ENCODE measurements at regions not wholly inside any gene's neighbourhood (a gene's known extent, or its start where the extent isn't known, plus 50 kb on each side); places are given as distances from the start of the nearest gene placed in this dataset.

- H3K4me3 ChIP-seq: no peak overlapping the region
- H3K9me1 ChIP-seq (ENCODE audit: control insufficient read depth, insufficient read depth, low read length): no peaks in the 10 kb centered on the region
- no peak overlapping the region for H3K9ac ChIP-seq (ENCODE audit: insufficient read depth in 1 of 2, low read depth in 2 of 2, low read length in 2 of 2)
- ChIA-PET CTCF (ENCODE audit: low intra/inter-chr PET ratio) (no interaction called here), POLR2A (no interaction called here)
- FAIRE-seq (no peak), ATAC-seq (no peak), DNase-seq (ENCODE audit: extremely low read depth in 1 of 4, low spot score in 3 of 4) (no peak)
- H3K79me2 ChIP-seq (ENCODE audit: control insufficient read depth, insufficient read depth, low read length): no peaks in the 10 kb centered on the region
- no peaks in the 10 kb centered on the region for H4K20me1 ChIP-seq (replicated peaks; ENCODE audit: control insufficient read depth, insufficient read depth, low read length)
- no peak overlapping the region for H2AFZ ChIP-seq (ENCODE audit: low read depth, low read length)
- no peaks in the 10 kb centered on the region for H3K4me1 ChIP-seq (replicated peaks in 1 of 2; ENCODE audit: control insufficient read depth in 2 of 2, insufficient read depth in 2 of 2, low read length in 2 of 2)
- no peaks in the 10 kb centered on the region for H3K9me3 ChIP-seq (replicated peaks; ENCODE audit: control insufficient read depth, insufficient read depth, low read depth, low read length)
- intact Hi-C loops (cut with micrococcal nuclease) (no loop called here), in situ Hi-C loops (cut with MboI) (no loop called here)
- peaks cover 0 to 4% of the 10 kb centered on the region in 2 experiments; a peak in 1 of 5 replicates for H3K27me3 ChIP-seq (ENCODE audit: control insufficient read depth in 2 of 2, insufficient read depth in 2 of 2, low read length in 2 of 2)
- H3K4me2 ChIP-seq (ENCODE audit: insufficient read depth, low read length): no peak overlapping the region
- H3K27ac ChIP-seq (ENCODE audit: extremely low read depth, low read depth, low read length): no peak overlapping the region
- WGBS (ENCODE audit: insufficient coverage, low coverage, missing lambda C conversion rate): 2% methylated on average over 12 of the region's 12 CpGs
- H3K36me3 ChIP-seq (ENCODE audit: control insufficient read depth, insufficient read depth, low read length): no peaks in the 10 kb centered on the region
- BruUV-seq (replicated peaks): no TSS peak
- TF ChIP-seq SNIP1 (IDR thresholded peaks at IDR 0.05; ENCODE audit: low read depth) (no peak), OTX1 (CRISPR knock-in tag; IDR thresholded peaks at IDR 0.05) (no peak), FOXK1 (CRISPR knock-in tag; IDR thresholded peaks at IDR 0.05; ENCODE audit: borderline replicate concordance) (no peak), SNAPC5 (CRISPR knock-in tag; IDR thresholded peaks at IDR 0.05) (no peak), RUNX1 (IDR thresholded peaks at IDR 0.05; ENCODE audit: low read depth) (no peak), SFPQ (IDR thresholded peaks at IDR 0.05; ENCODE audit: low read depth, low read length) (no peak), NCOR1 (IDR thresholded peaks at IDR 0.05) (no peak), ZBTB43 (CRISPR knock-in tag; IDR thresholded peaks at IDR 0.05) (no peak), YY1 (IDR thresholded peaks at IDR 0.05; ENCODE audit: borderline replicate concordance in 1 of 3, control insufficient read depth in 1 of 3, extremely low read depth in 1 of 3, insufficient read depth in 3 of 3, insufficient read length in 1 of 3, insufficient replicate concordance in 2 of 3, low read depth in 1 of 3, low read length in 2 of 3) (no peak), E2F1 (CRISPR knock-in tag; IDR thresholded peaks at IDR 0.05) (no peak), HDAC3 (IDR thresholded peaks at IDR 0.05; ENCODE audit: borderline replicate concordance, partially characterized antibody) (no peak), FOXJ2 (tag; IDR thresholded peaks at IDR 0.05) (no peak), FOXP4 (CRISPR knock-in tag; IDR thresholded peaks at IDR 0.05; ENCODE audit: borderline replicate concordance) (no peak), ZNF280A (IDR thresholded peaks at IDR 0.05; ENCODE audit: low read depth, partially characterized antibody) (no peak)
Observed at GRCh38 chr2:2472881-2473280, 141.8 kb upstream of the MYT1L start.

Measured in K562 (cell line).